Glutamatergic neuron (in vitro differentiated cells): ENCODE measurements at regions not wholly inside any gene's neighbourhood (a gene's known extent, or its start where the extent isn't known, plus 50 kb on each side); places are given as distances from the start of the nearest gene placed in this dataset.
"Not testable (repeated sequence)": the region's sequence is repeated elsewhere in the genome, so short reads cannot be mapped to it uniquely, and the experiment has no call there.

Experiments used
- DNase-seq: peaks from one replicate; pipeline ENCODE4 v3.0.0; 2022
- H3K27ac Mint-ChIP-seq: one replicate; pipeline ENCODE4 v1.8.0; 2020; ENCODE audit warnings: mild to moderate bottlenecking, mixed read lengths, inconsistent platforms; ENCODE audit not compliant: unreplicated experiment
- H3K27me3 Mint-ChIP-seq: one replicate; pipeline ENCODE4 v1.8.0; 2020; ENCODE audit warnings: mild to moderate bottlenecking, moderate library complexity, mixed read lengths, inconsistent platforms; ENCODE audit not compliant: unreplicated experiment
- H3K36me3 Mint-ChIP-seq: one replicate; pipeline ENCODE4 v1.8.0; 2020; ENCODE audit warnings: mild to moderate bottlenecking, mixed read lengths, inconsistent platforms; ENCODE audit not compliant: unreplicated experiment
- H3K4me1 Mint-ChIP-seq: one replicate; pipeline ENCODE4 v1.8.0; 2020; ENCODE audit warnings: mild to moderate bottlenecking, low read depth, mixed read lengths, inconsistent platforms; ENCODE audit not compliant: unreplicated experiment
- H3K4me3 Mint-ChIP-seq: one replicate; pipeline ENCODE4 v1.8.0; 2020; ENCODE audit warnings: mild to moderate bottlenecking, mixed read lengths, inconsistent platforms; ENCODE audit not compliant: unreplicated experiment
- H3K9me3 Mint-ChIP-seq: one replicate; pipeline ENCODE4 v1.8.0; 2020; ENCODE audit warnings: mild to moderate bottlenecking, moderate library complexity, mixed read lengths, inconsistent platforms; ENCODE audit not compliant: unreplicated experiment
- TF ChIP-seq, protein P1 (sequence below): fragments of 200-600 bp; sonication (generic); IDR thresholded peaks from one replicate; pipeline ENCODE4 v1.5.0; 2021; ENCODE audit not compliant: partially characterized antibody, unreplicated experiment

DNA sequence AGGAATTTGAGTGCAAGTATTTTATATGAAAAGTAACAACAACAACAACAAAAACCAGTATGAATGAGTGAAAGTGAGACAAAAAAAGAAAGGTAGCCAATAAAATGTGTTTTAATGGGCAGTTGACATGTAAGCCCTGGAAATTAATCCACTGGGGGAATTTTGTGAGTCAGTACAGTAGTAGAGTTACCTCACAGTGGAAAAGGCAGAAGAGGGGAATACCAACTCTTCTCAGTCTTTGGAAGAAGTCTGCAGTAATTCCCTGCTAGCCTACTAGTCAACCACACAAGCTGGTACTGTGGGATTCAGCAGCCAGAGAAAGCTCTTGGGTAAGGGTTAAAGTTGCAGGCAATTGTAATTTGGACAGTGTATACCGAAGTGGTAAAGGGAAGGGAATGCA lies 76.3 kb upstream of the IL15 start:
- Mint-ChIP-seq H3K4me1 (no peaks in the 10 kb centered on the region), H3K27ac (no peak overlapping the region), H3K27me3 (peaks cover 2% of the 10 kb centered on the region), H3K36me3 (no peaks in the 10 kb centered on the region), H3K4me3 (no peak overlapping the region), H3K9me3 (peaks cover 2% of the 10 kb centered on the region)
- TF ChIP-seq, protein P1, sequence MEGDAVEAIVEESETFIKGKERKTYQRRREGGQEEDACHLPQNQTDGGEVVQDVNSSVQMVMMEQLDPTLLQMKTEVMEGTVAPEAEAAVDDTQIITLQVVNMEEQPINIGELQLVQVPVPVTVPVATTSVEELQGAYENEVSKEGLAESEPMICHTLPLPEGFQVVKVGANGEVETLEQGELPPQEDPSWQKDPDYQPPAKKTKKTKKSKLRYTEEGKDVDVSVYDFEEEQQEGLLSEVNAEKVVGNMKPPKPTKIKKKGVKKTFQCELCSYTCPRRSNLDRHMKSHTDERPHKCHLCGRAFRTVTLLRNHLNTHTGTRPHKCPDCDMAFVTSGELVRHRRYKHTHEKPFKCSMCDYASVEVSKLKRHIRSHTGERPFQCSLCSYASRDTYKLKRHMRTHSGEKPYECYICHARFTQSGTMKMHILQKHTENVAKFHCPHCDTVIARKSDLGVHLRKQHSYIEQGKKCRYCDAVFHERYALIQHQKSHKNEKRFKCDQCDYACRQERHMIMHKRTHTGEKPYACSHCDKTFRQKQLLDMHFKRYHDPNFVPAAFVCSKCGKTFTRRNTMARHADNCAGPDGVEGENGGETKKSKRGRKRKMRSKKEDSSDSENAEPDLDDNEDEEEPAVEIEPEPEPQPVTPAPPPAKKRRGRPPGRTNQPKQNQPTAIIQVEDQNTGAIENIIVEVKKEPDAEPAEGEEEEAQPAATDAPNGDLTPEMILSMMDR = no peak
- no peak for DNase-seq

DNA sequence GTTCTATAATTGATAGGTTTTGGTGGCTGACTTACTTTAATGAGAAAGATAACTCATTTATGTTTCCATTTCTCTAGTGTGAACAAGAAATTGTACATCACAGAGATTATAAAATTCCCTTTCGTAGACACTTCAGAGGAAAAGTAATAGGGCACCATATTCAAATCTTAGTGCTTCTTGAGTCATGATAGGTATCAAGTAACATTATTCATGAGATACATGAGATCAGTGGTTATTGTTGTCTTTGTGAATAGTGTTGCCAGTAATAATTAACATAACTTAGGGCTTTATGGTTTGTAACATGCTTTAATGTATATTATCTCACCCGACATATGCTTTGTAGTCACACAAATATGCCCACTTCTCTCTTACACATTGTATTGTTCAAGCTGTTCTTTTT lies 73.7 kb upstream of the IL15 start:
- Mint-ChIP-seq H3K4me3 (no peak overlapping the region), H3K4me1 (no peaks in the 10 kb centered on the region), H3K9me3 (no peaks in the 10 kb centered on the region), H3K36me3 (no peaks in the 10 kb centered on the region), H3K27me3 (no peaks in the 10 kb centered on the region), H3K27ac (no peak overlapping the region)
- TF ChIP-seq, protein P1 = no peak
- DNase-seq = no peak

DNA sequence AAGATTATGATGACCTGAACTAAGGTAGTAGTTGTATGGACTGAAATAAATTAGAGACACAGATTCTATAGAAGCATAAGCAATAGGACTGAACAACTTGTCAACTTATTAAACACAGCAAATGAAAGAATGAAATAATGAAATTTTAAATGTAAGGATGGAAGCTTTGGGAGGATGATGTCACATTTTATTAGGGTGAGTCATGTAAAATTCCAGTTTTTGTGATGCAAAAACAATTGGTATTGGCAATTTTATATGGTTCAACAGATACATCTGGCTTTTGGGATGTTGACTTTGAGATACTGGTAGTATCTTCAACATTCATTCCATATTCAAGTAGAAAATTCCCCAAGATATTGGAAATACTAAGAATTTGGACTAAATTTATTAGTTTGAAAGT lies 72.7 kb upstream of the IL15 start:
- H3K4me1 Mint-ChIP-seq = no peaks in the 10 kb centered on the region
- no peak overlapping the region for H3K27ac Mint-ChIP-seq
- no peaks in the 10 kb centered on the region for H3K27me3 Mint-ChIP-seq
- H3K9me3 Mint-ChIP-seq = no peaks in the 10 kb centered on the region
- H3K4me3 Mint-ChIP-seq = no peak overlapping the region
- no peak for DNase-seq
- H3K36me3 Mint-ChIP-seq = no peaks in the 10 kb centered on the region
- TF ChIP-seq, protein P1 = no peak

DNA sequence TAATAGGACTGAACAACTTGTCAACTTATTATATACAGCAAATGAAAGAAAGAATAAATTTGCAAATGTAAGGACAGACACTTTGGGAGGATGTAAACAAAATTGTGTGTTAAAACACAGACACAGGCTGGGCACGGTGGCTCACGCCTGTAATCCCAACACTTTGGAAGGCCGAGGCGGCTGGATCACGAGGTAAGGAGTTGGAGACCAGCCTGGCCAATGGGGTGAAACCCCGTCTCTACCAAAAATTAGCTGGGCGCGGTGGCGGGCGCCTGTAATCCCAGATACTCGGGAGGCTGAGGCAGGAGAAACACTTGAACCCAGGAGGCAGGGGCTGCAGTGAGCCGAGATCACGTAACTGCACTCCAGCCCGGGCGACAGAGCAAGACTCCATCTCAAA lies 71.4 kb upstream of the IL15 start:
- H3K4me1 Mint-ChIP-seq, H3K27me3 Mint-ChIP-seq, DNase-seq, H3K36me3 Mint-ChIP-seq, H3K4me3 Mint-ChIP-seq, H3K27ac Mint-ChIP-seq, H3K9me3 Mint-ChIP-seq: not testable (repeated sequence)

DNA sequence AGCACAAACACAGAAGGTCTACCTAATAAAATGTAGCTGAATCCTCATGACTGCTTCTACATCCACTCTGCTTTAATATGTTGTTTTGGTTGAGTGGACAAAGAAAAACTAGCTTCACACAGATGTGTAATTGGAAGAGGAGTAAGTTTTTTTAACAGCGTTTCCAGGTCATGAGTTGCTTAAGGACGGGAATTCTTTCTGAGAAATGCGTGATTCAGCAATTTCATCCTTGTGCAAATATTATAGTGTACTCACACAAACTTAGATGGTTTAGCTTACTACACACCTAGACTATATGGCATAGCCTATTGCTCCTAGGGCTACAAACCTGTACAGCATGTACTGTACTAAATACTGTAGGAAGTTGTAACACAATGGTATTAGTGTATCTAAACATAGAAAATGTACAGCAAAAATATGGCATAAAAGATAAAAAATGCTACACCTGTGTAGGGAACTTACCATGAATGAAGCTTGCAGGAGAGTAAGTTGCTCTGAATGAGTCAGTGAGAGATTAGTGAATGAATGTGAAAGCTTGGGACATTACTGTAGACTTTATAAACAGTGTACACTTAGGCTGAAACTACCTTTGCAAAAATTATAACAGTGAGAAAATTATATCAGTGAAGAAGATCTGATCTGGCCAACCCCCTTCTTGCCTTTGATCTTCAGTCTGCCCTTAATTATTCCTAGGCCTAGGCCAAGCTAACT lies 70.8 kb upstream of the IL15 start:
- Mint-ChIP-seq H3K36me3 (no peaks in the 10 kb centered on the region), H3K4me1 (no peaks in the 10 kb centered on the region), H3K9me3 (no peaks in the 10 kb centered on the region), H3K27me3 (no peaks in the 10 kb centered on the region), H3K27ac (no peak overlapping the region), H3K4me3 (no peak overlapping the region)
- TF ChIP-seq, protein P1 = no peak
- no peak for DNase-seq
